ENCODE measurements at regions not wholly inside any gene's neighbourhood (a gene's known extent, or its start where the extent isn't known, plus 50 kb on each side); places are given as distances from the start of the nearest gene placed in this dataset.
"Not testable (repeated sequence)": the region's sequence is repeated elsewhere in the genome, so short reads cannot be mapped to it uniquely, and the experiment has no call there.

- DNase-seq: no peak
These were observed 206.2 kb upstream of the MYLIP start for GRCh38 chr6:15922510-15923250.

DNA sequence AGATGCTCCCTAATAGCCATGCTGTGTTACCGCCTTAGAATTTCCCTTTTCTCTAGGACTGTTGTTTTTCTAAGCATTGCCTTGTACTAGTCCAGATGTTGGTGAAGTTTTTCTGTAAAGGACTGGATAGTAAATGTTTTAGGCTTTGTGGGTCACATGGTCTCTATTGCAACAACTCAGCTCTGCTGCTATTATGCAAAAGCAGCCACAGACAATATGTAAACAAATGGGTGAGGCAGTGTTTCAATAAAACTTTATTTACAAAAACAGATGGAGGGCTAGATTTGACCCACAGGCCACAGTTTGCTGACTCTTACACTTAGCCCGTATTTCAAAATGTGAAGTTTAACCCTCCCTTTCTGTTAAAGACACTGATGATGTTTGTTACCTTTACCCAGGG is 207.6 kb upstream of the MYLIP start:
- no peak for DNase-seq

DNA sequence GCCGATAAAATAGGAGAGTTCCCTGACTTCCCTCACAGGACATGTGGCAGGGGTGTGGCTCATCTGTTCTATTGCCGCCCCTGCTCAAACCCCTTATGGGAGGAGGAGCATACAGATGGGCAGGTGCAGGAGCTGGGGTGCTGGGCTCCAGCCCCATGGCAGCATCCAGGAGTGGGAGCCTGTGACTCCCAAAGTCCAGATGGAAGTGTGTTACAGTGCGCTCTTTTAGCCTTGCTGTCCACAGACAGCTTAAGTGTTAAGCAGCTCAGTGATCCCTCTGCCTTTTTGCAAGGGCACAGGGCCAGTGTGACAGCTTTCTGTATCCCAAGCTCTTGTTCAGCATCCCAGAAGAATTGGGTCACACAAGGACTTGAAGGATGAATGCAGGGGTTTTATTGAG is 212.3 kb upstream of the MYLIP start:
- no peak for DNase-seq

DNA sequence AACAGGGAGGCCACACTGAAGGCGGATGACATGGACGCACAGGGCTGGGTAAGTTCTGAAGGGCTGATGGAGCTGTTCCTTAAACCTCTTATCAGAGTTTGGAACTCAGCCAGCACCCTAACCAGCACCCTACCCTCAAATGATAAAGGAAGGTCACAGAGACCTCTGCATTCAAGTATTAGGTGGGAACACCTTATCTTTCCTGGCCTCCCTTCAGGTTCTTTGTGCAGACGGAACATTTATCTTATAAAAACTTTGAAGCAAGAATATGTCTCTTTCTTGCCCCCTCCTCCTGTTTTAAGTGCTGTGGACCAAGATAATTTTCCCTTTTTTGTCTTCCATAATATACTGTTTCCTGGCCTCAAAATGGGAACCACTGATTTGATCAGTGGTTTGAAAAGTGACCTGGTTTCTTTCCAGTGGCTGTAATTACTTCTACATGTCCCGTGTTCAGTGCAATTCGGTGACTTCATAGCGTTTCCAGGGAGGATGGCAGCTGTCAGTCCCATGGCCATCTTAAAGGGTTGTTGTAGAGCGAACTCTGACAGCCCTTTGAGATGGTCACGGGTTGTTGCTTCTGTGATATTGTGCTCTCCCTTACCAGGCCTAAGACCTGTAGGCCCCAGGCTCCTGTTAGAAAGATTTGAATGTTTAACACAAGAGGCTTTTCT is 213.2 kb upstream of the MYLIP start:
- DNase-seq: no peak

GRCh38 chr6:15914553-15914952 is 214.3 kb upstream of the MYLIP start:
- no peak for DNase-seq

DNA sequence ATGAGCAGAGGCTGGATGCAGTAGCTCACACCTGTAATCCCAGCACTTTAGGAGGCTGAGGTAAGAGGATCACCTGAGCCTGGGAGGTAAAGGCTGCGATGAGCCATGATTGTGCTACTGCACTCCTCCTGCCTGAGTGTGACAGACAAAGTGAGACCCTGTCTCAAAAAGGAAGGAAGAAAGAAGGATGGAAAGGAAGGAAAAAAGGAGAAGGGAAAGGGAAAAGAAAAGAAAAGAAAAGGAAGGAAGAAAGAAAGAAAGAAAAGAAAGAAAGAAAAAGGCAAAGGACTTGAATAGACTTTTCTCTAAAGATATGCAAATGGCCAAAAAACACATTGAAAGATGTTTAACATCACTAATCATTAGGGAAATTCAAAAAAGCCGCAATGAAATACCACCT is 215.3 kb upstream of the MYLIP start:
- DNase-seq: no peak

DNA sequence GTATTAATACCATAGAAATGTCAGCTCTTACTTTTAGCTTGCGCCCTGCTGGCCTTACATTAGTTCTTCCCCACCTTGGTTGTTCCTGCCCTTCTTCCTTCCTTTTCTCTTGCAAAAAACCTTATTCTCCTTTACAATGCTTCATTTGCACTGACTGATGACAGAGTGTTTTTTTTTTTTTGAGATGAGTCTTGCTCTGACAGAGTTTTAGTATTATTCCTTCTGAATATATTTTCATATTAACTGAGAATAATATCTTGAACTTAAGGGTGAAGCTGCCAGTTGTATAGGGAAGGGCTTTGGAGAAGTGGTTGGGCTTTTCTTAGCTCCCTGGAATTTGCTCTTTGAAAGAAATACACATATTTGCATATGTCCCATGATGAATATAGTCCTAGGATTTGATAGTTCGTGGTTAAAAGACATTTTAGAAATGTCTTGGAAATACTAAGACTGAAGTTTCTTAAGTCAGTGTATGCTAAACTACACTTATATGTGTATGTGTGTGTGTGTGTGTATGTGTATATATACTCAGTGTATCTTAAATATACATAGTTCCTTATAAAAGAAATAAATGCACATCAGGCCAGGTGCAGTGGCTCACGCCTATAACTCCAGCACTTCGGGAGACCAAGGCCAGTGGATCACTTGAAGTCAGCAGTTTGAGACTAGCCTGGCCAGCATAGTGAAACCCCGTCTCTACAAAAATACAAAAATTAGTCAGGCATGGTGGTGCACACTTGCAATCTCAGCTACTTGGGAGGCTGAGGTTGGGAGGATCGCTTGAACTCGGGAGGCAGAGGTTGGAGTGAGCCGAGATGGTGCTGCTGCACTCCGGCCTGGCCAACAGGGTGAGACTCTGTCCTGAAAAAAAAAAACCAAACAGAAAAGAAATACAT is 216.1 kb upstream of the MYLIP start:
- DNase-seq: no peak

DNA sequence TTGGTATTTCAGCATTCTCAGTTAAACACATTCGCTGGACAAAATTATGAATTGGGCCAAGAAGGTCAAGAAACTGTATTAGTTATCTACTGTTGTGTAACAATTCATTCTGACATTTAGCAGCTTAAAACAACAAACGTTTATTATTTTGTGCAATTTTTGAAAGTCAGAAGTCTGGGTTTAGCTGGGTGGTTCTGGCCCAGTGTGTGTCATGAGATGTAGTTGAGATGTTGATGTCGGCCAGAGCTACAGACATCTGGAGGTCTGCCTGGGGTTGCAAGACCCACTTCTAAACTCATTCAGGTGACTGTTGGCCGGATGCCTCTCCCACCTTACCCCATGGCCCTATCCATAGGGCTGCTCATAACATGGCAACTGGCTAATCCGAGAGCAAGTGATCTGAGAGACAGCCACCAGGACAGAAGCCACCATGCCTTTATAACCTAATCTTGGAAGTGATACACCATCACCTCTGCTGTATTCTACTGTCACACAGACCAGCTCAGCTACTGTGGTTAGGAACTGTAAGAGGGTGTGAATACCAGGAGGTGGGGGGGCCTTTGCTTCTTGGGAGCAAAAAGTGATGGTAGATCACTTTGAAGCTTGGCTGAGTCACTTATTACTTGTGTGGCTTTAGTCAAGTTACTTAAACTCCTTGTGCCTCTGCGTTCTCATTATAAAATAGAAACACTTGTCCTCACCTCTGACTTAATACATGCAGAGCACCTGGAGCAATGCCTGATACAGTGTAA is 217.0 kb upstream of the MYLIP start:
- DNase-seq: no peak

DNA sequence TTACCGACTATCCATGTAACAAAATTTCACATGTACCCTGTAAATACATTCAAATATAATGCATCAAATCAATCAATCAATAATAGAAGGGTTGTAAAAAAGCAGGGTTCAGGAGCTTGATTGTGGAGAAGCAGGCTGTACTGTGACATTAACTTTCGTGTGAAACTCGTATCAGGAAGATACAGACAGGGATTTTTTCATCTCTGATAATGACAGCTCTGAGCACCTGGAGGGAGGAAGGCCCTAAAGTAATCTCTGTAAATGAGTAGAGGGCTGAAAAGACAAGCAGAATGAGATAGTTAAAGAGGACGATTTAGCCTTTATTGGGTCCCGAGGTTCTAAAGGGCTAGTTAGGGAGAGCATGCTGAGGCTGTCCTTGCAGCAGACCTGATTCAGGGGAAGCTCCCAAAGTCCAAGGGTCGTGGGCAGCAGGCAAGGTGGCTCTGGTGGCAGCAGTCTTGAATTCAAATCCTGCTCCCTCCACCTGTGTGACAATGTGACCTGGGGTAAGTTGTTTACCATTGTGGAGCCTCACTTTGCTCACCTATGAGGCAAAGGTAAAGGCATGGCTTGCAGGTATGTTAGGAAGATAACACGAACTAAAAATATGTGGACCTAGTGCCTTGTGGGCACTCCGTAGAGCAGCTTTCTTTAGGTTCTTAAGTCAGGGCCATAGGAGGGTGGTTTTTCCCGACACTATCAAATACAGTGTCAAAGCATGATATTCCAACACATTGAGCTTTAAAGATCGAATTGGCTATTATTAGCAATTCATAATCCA is 219.4 kb upstream of the MYLIP start:
- no peak for DNase-seq

- DNase-seq: no peak
These were observed 220.0 kb upstream of the MYLIP start for GRCh38 chr6:15908871-15909270.

DNA sequence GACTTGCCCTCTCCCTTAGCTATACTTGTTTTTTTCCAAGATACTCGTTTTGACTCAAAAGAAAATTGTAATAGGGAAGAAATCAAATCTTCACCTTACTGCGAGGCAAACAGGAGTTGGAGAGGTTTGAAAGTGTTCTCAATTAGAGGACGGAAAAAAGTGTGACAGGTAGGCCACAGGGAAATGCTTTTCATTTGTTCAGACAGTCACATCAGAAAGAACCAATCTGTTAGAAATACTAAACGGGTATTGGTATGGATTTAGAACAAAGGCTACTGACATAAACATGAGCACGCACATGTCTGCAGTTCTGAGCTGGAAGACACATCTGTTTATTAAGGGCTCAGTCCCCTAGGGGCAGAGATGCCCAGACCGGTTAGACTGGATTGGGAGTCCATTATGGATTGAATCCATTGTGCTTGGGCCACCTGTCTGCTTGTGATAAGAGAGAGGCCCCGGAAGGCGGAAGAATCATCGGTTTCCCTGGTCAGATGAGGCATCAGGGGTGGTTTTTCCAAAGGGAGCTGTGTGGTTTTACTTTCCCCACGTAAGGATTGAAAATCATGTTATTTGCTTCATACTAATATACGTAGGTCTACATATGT is 220.9 kb upstream of the MYLIP start:
- no peak for DNase-seq

DNA sequence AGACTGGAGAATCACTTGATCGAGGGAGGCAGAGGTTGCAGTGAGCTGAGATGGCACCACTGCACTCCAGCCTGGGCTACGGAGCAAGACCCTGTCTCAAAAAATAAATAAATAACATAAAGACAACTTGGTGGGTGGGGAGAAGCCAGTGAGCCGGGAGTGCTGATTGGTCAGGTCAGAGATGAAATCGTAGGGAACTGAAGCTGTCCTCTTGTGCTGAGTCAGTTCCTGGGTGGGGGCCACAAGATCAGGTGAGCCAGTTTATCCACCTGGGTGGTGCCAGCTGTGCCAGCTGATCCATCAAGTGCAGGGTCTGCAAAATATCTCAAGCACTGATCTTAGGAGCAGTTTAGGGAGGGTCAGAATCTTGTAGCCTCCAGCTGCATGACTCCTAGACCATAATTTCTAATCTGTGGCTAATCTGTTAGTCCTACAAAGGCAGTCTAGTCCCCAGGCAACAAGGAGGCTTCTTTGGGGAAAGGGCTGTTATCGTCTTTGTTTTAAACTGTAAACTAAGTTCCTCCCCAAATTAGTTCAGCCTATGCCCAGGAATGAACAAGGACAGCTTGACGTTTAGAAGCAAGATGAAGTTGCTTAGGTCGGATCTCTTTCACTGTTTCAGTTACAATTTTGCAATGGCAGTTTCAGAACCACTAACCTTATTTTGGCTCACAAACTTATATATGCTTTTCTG is 221.5 kb upstream of the MYLIP start:
- DNase-seq: not testable (repeated sequence)

DNA sequence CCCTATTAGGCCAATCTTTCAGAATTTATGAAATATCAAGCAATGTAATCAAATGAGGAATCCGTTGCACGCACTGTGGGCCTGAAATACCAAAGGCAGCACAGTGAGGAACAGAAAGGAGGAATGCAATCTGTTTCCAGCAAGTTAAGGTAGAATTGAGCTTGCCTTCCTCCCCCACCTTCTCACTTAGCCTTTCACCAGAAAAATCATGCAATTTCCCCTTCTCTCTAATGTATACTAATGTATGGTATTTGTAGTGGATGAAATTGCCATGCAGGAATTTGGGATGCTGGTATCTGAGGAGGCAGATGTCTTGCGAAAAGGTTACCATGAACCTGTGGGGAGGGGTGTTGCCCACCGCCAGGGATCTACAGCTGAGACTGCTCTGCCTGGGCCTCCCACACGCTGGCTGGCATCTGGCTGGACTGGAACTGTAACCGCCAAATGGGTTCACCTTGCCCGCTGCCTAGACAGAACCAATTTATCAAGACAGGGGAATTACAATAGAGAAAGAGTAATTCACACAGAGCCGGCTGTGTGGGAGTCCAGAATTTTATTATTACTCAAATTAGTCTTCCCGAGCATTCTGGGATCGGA is 222.4 kb upstream of the MYLIP start:
- no peak for DNase-seq

DNA sequence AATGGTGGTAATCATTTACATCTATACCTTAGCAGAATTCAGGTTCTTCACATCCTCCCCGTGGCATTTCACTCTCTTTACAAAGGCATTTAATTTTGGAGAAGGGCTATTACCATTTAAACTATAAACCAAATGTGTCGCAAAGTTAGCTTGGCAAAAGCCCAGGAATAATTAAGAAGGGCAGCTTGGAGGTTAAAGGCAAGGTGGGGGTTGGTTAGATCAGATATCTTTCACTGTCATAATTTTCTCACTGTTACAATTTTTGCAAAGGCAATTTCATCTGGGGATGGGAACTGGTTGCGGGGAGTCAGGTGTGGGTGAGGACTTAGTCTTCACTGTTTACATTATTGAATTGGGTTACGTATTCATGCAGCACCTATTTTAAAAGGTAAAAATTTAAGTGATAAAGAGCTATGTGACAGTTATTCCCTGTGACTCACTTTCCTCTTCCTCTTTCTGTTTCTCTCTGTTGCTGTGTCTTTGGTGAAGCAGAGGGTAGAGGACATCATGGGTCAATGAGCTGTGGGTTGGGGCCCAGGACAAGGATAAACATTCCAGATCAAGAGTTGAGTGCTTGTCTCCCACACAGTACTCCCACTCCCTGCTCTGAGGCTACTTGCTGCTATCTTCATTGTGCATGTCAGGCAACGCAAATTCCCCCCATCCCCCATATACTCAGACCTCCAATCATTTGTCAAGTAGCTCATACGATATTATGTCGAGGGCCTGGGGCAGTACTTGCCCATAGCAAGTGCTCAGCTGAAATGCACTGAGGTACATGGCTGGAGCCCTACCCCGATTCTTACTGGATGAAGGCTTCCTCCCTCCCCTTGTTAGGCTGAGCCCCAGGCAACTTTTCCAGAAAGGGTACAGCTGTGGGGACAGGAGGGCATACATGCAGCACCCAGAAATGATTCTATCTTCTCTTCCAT is 223.1 kb upstream of the MYLIP start:
- DNase-seq: no peak

GRCh38 chr6:15904651-15905376 is 224.1 kb upstream of the MYLIP start:
- DNase-seq: no peak

DNA sequence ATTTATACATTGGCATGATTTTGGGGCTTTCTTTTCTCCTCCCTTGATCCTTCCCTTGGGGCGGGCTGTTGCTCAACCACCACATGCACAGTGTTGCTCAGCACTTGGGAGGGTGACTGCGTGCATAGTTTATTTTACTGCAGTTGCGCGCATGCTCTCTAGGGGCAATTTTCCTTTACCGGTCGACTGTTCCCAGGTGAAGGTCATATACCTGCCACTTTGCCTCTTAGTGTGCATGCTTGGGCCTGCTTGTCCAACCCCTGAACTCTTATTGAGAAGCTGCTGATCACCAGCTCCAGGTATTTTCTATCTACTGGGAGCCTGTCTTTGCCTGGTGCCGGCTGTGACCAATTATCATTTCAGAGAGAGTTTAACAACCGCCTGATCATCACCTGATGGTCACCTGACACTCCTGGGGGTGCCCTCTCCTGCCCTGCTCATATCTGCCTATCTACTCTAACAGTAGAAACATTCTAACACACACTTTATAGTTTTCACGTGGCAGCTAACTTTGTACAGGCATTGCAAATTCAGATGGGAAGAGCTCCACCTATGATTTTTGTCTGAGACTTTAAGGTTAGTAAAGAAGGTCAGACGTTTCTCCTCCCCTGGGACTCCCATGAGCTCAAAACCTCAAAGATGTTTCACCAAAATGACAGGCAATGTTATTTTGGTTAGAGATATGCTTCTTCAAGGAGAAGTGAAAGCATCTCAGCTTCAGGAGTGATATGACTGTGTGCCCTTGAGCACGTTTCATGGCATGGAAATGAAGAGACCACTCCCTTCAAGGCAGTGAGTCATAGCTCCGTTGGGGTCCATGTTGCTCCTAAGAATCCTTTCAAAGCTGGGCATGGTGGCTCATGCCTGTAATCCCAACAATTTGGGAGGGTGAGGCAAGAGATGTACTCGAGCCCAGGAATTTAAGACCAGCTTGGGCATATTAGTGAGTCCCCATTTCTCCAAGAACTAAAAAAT is 227.5 kb upstream of the MYLIP start:
- no peak for DNase-seq

GRCh38 chr6:15898693-15899092 is 230.2 kb upstream of the MYLIP start:
- no peak for DNase-seq

Data from activated CD4-positive, alpha-beta T cell treated with anti-CD3 and anti-CD28 coated beads, Interleukin-2, amount 50 U/mL, for 1 hour (primary cell).